Brain microvascular endothelial cell (primary cell): ENCODE measurements at regions not wholly inside any gene's neighbourhood (a gene's known extent, or its start where the extent isn't known, plus 50 kb on each side); places are given as distances from the start of the nearest gene placed in this dataset.

Experiments
- DNase-seq: peaks from one replicate; pipeline ENCODE4 v3.0.0-alpha.2; 2020
- H3K27ac ChIP-seq: fragments of 250-450 bp; sonication (Bioruptor Pico); 2 replicates; pipeline ENCODE4 v1.5.1; 2020; ENCODE audit warnings: mild to moderate bottlenecking, moderate library complexity
- H3K27me3 ChIP-seq: fragments of 250-450 bp; sonication (Bioruptor Pico); replicated peaks from 2 replicates; pipeline ENCODE4 v1.5.1; 2020; ENCODE audit warnings: mild to moderate bottlenecking
- H3K36me3 ChIP-seq: fragments of 250-450 bp; sonication (Bioruptor Pico); replicated peaks from 2 replicates; pipeline ENCODE4 v1.5.1; 2020; ENCODE audit warnings: mild to moderate bottlenecking
- H3K4me3 ChIP-seq: 2 replicates; pipeline ENCODE4 v1.5.1; 2011; ENCODE audit warnings: low read depth, mild to moderate bottlenecking, control low read depth, low read length, moderate library complexity
- in situ Hi-C: cut with HindIII; loops from 2 replicates; pipeline ENCODE4 v1.10.0; 2017; ENCODE audit warnings: low sequenced_read_pairs, low pct_ligation_motif_present
- TF ChIP-seq, protein P1 (sequence below): IDR thresholded peaks from 2 replicates; pipeline ENCODE4 v1.5.1; 2011; ENCODE audit warnings: low read depth, mild to moderate bottlenecking, moderate library complexity, low read length, control low read depth, inconsistent platforms; ENCODE audit errors: missing control alignments

DNA sequence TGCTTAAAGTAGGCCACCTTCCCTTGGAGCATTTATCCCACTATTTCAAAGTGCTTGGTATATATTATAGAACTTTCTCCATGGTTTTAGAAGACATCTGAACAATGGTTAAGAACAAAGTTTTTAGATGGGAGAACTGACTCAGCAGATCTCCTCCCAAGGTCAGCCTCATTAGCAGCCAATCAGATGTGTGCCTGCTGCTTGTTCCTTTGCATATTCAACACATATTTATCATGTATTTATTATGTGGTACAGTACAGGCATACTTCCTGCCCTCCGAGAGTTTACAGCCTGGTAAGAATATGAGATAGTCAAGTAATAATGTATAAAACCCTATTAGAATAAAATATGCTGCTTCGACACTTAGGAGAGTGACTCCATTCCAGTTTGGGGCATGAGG, 120.1 kb upstream of the NRP1 start:
- no peak for DNase-seq
- H3K36me3 ChIP-seq, result no peaks in the 10 kb centered on the region
- no peak overlapping the region for H3K27ac ChIP-seq
- in situ Hi-C loops, result no loop called here
- TF ChIP-seq, protein P1, sequence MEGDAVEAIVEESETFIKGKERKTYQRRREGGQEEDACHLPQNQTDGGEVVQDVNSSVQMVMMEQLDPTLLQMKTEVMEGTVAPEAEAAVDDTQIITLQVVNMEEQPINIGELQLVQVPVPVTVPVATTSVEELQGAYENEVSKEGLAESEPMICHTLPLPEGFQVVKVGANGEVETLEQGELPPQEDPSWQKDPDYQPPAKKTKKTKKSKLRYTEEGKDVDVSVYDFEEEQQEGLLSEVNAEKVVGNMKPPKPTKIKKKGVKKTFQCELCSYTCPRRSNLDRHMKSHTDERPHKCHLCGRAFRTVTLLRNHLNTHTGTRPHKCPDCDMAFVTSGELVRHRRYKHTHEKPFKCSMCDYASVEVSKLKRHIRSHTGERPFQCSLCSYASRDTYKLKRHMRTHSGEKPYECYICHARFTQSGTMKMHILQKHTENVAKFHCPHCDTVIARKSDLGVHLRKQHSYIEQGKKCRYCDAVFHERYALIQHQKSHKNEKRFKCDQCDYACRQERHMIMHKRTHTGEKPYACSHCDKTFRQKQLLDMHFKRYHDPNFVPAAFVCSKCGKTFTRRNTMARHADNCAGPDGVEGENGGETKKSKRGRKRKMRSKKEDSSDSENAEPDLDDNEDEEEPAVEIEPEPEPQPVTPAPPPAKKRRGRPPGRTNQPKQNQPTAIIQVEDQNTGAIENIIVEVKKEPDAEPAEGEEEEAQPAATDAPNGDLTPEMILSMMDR, result no peak
- H3K27me3 ChIP-seq, result no peaks in the 10 kb centered on the region
- H3K4me3 ChIP-seq, result no peak overlapping the region

DNA sequence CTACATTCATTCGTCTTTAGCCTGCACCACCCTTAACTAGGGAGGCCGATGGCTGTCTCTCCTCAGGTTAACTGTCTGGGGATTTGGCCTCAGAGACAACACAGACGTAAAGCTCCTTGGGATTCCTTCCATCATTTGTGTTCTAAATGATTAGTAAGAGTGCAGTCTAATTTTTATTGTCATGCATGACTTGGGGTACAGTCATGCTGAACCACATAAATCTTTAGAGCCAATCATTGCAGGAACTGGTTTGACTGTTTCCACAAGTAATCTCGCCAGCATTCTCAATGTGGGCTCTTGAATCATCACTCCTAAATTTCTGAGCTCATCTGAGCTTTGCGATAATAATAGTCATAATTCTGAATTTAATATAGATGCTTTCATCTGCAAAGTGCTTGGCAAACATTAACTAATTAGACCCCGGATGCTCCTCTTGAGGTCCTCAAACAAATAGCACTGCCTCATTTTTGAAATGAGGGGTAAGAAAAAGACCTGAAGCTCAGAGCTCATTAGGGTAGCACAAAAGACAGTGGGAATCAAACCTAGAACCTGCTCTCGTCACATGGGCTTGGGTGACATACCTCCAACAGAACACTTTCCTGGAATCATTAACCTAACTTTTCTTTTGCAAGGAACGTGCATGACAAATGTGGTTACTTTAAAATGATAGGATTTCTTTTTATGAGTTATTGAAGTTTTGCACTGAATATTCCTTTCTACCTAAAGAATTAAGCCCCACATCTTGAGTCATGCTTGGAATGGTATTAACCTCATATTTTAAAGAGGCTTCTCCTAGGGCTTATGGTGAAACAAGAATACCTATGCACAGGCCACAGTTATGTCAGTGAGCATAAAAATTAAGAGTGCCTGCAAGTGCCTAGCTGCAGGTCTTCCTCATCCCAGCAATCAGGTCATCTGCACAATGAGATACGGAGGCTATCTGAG, 118.9 kb upstream of the NRP1 start:
- Histone ChIP-seq H3K27ac (no peak overlapping the region), H3K27me3 (no peaks in the 10 kb centered on the region), H3K4me3 (no peak overlapping the region), H3K36me3 (no peaks in the 10 kb centered on the region)
- peak; percentile 2 for DNase-seq
- in situ Hi-C loops, result no loop called here
- TF ChIP-seq, protein P1, result no peak

DNA sequence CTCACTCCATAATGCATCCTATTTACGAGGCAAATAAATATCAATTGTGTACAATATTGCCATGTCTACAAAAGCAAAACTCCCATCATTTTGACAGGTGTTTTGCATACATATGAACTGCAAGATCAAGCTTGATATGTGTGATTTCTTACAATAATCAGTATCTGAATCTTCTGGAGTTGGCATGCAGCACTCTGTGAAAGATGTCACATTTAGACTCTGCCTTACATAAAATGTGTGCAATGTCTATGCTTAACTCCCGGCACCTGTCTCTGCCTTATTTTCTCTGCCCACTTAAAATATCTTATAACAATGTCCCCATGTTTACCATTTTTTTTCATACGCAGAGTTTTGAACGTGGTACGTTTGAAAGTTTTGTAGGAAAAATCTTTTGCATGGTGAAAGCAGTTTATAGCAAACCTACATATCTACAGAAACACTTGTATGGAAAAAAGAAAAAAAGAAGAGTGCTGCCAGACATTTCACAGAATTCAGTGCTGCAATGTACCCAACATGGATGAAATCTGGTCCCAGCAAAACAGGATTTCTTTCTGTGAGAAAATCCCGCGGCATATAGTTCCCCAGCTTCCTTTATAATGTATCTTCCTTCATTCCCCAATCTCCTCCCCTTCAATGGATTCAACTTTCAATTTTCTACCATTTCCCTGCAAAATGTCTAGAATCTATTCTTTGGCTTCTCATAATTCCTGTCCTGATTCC, 114.1 kb upstream of the NRP1 start:
- no peak overlapping the region for H3K4me3 ChIP-seq
- no peaks in the 10 kb centered on the region for H3K36me3 ChIP-seq
- no peak overlapping the region for H3K27ac ChIP-seq
- in situ Hi-C loops, result no loop called here
- TF ChIP-seq, protein P1, result no peak
- no peak for DNase-seq
- no peaks in the 10 kb centered on the region for H3K27me3 ChIP-seq

DNA sequence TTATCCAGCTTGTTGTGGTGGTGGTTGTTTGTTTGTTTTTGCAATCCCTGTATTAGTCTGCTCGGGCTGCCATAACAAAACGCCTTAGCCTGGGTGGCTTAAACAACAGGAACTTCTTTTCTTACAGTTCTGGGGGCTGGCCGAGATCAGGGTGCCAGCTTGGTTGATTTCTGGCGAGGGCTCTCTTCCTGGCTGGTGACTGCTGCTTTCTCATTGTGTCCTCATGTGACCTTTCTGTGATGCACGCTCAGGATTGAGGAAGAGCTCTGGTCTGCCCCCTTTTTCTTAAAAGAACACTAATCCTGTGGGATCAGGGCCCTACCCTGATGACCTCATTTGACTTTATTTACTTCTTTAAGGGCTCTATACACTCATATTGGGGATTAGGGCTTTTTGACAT, 107.1 kb upstream of the NRP1 start:
- H3K4me3 ChIP-seq, result no peak overlapping the region
- no peak overlapping the region for H3K27ac ChIP-seq
- in situ Hi-C loops, result no loop called here
- TF ChIP-seq, protein P1, result no peak
- no peaks in the 10 kb centered on the region for H3K36me3 ChIP-seq
- no peaks in the 10 kb centered on the region for H3K27me3 ChIP-seq
- DNase-seq, result no peak

DNA sequence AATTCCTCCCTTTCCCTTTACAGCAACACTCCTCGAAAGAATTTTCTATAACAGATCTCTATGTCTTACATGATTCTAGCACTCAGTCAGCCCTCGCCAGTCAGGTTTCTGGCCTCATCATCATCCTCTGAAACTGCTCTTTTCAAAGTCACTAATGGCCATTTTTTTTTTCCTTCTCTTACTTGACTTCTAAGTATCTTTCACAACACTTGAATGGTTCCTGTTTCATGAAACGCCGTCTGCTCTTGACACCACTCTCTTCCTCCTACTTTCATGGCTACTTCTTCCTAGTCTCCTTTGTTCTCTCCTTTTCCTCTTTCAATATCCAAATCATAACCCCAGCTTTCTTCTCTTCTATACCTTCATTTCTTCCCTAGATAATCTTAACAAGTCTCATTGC, 100.5 kb upstream of the NRP1 start:
- H3K27ac ChIP-seq, result no peak overlapping the region
- H3K4me3 ChIP-seq, result no peak overlapping the region
- TF ChIP-seq, protein P1, result no peak
- in situ Hi-C loops, result no loop called here
- no peaks in the 10 kb centered on the region for H3K36me3 ChIP-seq
- DNase-seq, result no peak
- no peaks in the 10 kb centered on the region for H3K27me3 ChIP-seq
